Keratinocyte (primary cell): ENCODE measurements at regions not wholly inside any gene's neighbourhood (a gene's known extent, or its start where the extent isn't known, plus 50 kb on each side); places are given as distances from the start of the nearest gene placed in this dataset.

Experiments used
- EZH2 ChIP-seq: IDR thresholded peaks from one replicate; pipeline ENCODE4 v1.6.1; 2012; ENCODE audit warnings: inconsistent platforms, mild to moderate bottlenecking, low read length, moderate library complexity
- TF ChIP-seq, protein P1 (sequence below), 3 experiments: IDR thresholded peaks in 1 of 3; conservative IDR thresholded peaks in 1 of 3; optimal IDR thresholded peaks in 1 of 3; 2 replicates in 2 of 3; 3 replicates in 1 of 3; pipeline versions ENCODE3 to v1.5.1; 2011; ENCODE audit warnings: low read length in 3 of 3, mild to moderate bottlenecking in 3 of 3, moderate library complexity in 2 of 3, control low read depth in 1 of 3, inconsistent platforms in 1 of 3; ENCODE audit not compliant: insufficient read depth in 2 of 3; ENCODE audit errors: extremely low read depth in 1 of 3

DNA sequence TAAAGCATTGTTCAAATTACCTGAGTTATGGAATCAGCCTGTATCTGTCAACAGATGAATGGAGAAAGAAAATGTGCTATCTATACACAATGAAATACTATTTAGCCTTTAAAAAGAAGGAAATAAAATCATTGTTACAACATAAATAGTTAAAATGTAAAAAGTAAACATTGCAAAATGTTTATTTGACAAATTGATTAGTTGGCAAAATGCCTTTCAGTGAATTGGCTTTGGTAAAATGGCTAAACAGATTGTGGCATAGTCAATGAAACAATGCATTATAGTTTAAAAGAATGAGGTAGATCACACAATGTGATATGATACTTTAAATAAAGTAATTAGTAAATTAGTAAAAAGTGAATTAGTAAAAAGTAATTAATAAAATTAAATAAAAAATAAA lies 204.8 kb upstream of the MAGI2 start:
- TF ChIP-seq, protein P1, sequence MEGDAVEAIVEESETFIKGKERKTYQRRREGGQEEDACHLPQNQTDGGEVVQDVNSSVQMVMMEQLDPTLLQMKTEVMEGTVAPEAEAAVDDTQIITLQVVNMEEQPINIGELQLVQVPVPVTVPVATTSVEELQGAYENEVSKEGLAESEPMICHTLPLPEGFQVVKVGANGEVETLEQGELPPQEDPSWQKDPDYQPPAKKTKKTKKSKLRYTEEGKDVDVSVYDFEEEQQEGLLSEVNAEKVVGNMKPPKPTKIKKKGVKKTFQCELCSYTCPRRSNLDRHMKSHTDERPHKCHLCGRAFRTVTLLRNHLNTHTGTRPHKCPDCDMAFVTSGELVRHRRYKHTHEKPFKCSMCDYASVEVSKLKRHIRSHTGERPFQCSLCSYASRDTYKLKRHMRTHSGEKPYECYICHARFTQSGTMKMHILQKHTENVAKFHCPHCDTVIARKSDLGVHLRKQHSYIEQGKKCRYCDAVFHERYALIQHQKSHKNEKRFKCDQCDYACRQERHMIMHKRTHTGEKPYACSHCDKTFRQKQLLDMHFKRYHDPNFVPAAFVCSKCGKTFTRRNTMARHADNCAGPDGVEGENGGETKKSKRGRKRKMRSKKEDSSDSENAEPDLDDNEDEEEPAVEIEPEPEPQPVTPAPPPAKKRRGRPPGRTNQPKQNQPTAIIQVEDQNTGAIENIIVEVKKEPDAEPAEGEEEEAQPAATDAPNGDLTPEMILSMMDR (optimal IDR thresholded peaks at IDR 0.05 in 1 of 3, IDR thresholded peaks at IDR 0.05 in 1 of 3, conservative IDR thresholded peaks at IDR 0.05 in 1 of 3; ENCODE audit: extremely low read depth in 1 of 3, insufficient read depth in 2 of 3, low read length in 3 of 3): no peak
- TF ChIP-seq EZH2: no peak
